ENCODE measurements at regions not wholly inside any gene's neighbourhood (a gene's known extent, or its start where the extent isn't known, plus 50 kb on each side); places are given as distances from the start of the nearest gene placed in this dataset.

- TF ChIP-seq ZNF302 (CRISPR knock-in tag; IDR thresholded peaks at IDR 0.05): no peak
- TF ChIP-seq MAFK (IDR thresholded peaks at IDR 0.05; ENCODE audit: partially characterized antibody): no peak
- no peak for TF ChIP-seq CBX8 (IDR thresholded peaks at IDR 0.05)
Observed at GRCh38 chr6:134642819-134643218, 307.1 kb downstream of the ALDH8A1 start (continued).

GRCh38 chr6:134642279-134642678 is 307.6 kb downstream of the ALDH8A1 start:
- H3K27ac ChIP-seq: peak overlapping the region; percentile 6 to 12; a peak in 2 of 6 replicates
- peaks cover 4% of the 10 kb centered on the region; the same call in 2 of the 3 replicates for H3K4me1 ChIP-seq
- DNase-seq (ENCODE audit: low read depth in 1 of 2, low spot score in 1 of 2): no peak
- 83% methylated on average over 2 of the region's 2 CpGs for WGBS (ENCODE audit: missing lambda C conversion rate)
- ATAC-seq: no peak
- TF ChIP-seq JUNB (IDR thresholded peaks at IDR 0.05): no peak
- no peak for TF ChIP-seq CHD4 (IDR thresholded peaks at IDR 0.05; ENCODE audit: borderline replicate concordance)
- no peak for TF ChIP-seq FOSL2 (IDR thresholded peaks at IDR 0.05)
- TF ChIP-seq FOSL2 (CRISPR knock-in tag; IDR thresholded peaks at IDR 0.05): no peak
- no peak for TF ChIP-seq HOXB13 (CRISPR knock-in tag; IDR thresholded peaks at IDR 0.05; ENCODE audit: low read depth)
- TF ChIP-seq BCL3 (IDR thresholded peaks at IDR 0.05): no peak
- no peak for TF ChIP-seq NFE2L2 (conservative IDR thresholded peaks at IDR 0.05; ENCODE audit: low read length)
- no peak for TF ChIP-seq EHMT2 (IDR thresholded peaks at IDR 0.05; ENCODE audit: low read depth)
- TF ChIP-seq JUN (IDR thresholded peaks at IDR 0.05): no peak
- no peak for TF ChIP-seq HOXB5 (CRISPR knock-in tag; IDR thresholded peaks at IDR 0.05)
- H3K4me2 ChIP-seq: no peak overlapping the region
- H3K9me3 ChIP-seq: no peaks in the 10 kb centered on the region
- H3K4me3 ChIP-seq: no peak overlapping the region
- ChIA-PET CTCF (interaction anchor here (1.0 to 1.4 kb wide), 2 partner anchors 240 to 518 kb away, joined by 3 to 5 read pairs; no protein-coding TSS in a partner anchor), POLR2A (no interaction called here)
- FAIRE-seq: no peak

- Histone ChIP-seq H3K4me3 (no peak overlapping the region), H3K4me1 (peaks cover 8% of the 10 kb centered on the region; the same call in 2 of the 3 replicates), H3K9me3 (no peaks in the 10 kb centered on the region), H3K27ac (peak overlapping the region; percentile 70 to 80), H3K4me2 (0 out of 3 replicates have a peak overlapping the region, but pooled peaks have one; percentile 4)
- DNase-seq (ENCODE audit: low read depth in 1 of 2, low spot score in 1 of 2): peak; percentile 36 to 78
- WGBS (ENCODE audit: missing lambda C conversion rate): 67% methylated on average over 1 of the region's 1 CpG
- ATAC-seq: peak in 1 of 2 experiments; percentile 89; a peak in 4 of 6 replicates
- ChIA-PET POLR2A (interaction anchor here (1.4 kb wide), 1 partner anchor 51 kb away, joined by 6 read pairs; no protein-coding TSS in a partner anchor), CTCF (interaction anchor here (1.0 to 1.8 kb wide), 19 partner anchors 9 to 517 kb away, joined by 3 to 11 read pairs (median 4); no protein-coding TSS in a partner anchor)
- TF ChIP-seq MYC (IDR thresholded peaks at IDR 0.05; ENCODE audit: borderline replicate concordance, low read length) (no peak), MAZ (IDR thresholded peaks at IDR 0.05; ENCODE audit: borderline replicate concordance, low read depth, low read length) (no peak), CTCF (IDR thresholded peaks at IDR 0.05) (peak; percentile 57), SMC3 (IDR thresholded peaks at IDR 0.05) (peak; percentile 76; the same call in 2 of the 3 replicates), FOSL2 (IDR thresholded peaks at IDR 0.05) (no peak), FOSL2 (CRISPR knock-in tag; IDR thresholded peaks at IDR 0.05) (peak; percentile 77), RAD21 (conservative IDR thresholded peaks at IDR 0.05 in 1 of 2, IDR thresholded peaks at IDR 0.05 in 1 of 2) (peak; percentile 67 to 83)
- FAIRE-seq: no peak
Observed at GRCh38 chr6:134640975-134641429, 308.9 kb downstream of the ALDH8A1 start.

- ATAC-seq (no peak), FAIRE-seq (no peak), DNase-seq (ENCODE audit: low read depth in 1 of 2, low spot score in 1 of 2) (no peak)
- CTCF ChIA-PET: interaction anchor here (1.0 to 1.8 kb wide), 18 partner anchors 8 to 484 kb away, joined by 3 to 11 read pairs (median 4); no protein-coding TSS in a partner anchor
- Histone ChIP-seq H3K4me2 (no peak overlapping the region), H3K4me3 (no peak overlapping the region), H3K9me3 (no peaks in the 10 kb centered on the region), H3K27ac (peak overlapping the region; percentile 70 to 80; a peak in 4 of 6 replicates), H3K4me1 (peaks cover 10% of the 10 kb centered on the region; the same call in 2 of the 3 replicates)
- WGBS (ENCODE audit: missing lambda C conversion rate): 90% methylated on average over 4 of the region's 4 CpGs
- POLR2A ChIA-PET: interaction anchor here (1.4 kb wide), 1 partner anchor 50 kb away, joined by 6 read pairs; no protein-coding TSS in a partner anchor
- TF ChIP-seq RFX5 (IDR thresholded peaks at IDR 0.05) (no peak), ELK1 (IDR thresholded peaks at IDR 0.05; ENCODE audit: low read depth, low read length) (no peak), FOSB (CRISPR knock-in tag; IDR thresholded peaks at IDR 0.05) (no peak), ZC3H11A (IDR thresholded peaks at IDR 0.05) (no peak), MAZ (IDR thresholded peaks at IDR 0.05; ENCODE audit: borderline replicate concordance, low read depth, low read length) (no peak), FOSL2 (IDR thresholded peaks at IDR 0.05) (no peak), FOSL2 (CRISPR knock-in tag; IDR thresholded peaks at IDR 0.05) (no peak), CEBPB (IDR thresholded peaks at IDR 0.05) (no peak), HMGXB4 (CRISPR knock-in tag; IDR thresholded peaks at IDR 0.05; ENCODE audit: borderline replicate concordance) (no peak), HOXB13 (CRISPR knock-in tag; IDR thresholded peaks at IDR 0.05; ENCODE audit: low read depth) (no peak), POLR2AphosphoS2 (conservative IDR thresholded peaks at IDR 0.05; ENCODE audit: low read length) (no peak), FOXS1 (CRISPR knock-in tag; IDR thresholded peaks at IDR 0.05) (no peak)
Observed at GRCh38 chr6:134640229-134640628, 309.7 kb downstream of the ALDH8A1 start.
